Fibroblast of lung (primary cell): ENCODE measurements at regions not wholly inside any gene's neighbourhood (a gene's known extent, or its start where the extent isn't known, plus 50 kb on each side); places are given as distances from the start of the nearest gene placed in this dataset.

ENCODE experiments used
- DNase-seq, 2 donors: peaks; one replicate each; pipeline versions ENCODE4 v3.0.0 to v3.0.0-alpha.2; 2010; ENCODE audit warnings: low read depth in 2 of 2
- H2AFZ ChIP-seq: 2 replicates; pipeline ENCODE4 v1.5.1; 2012; ENCODE audit warnings: low read length, control low read depth, inconsistent platforms
- H3K27ac ChIP-seq: 2 replicates; pipeline ENCODE4 v1.5.1; 2011; ENCODE audit warnings: low read length, control low read depth; ENCODE audit not compliant: insufficient read depth
- H3K27me3 ChIP-seq: 2 replicates; pipeline ENCODE4 v1.5.1; 2011; ENCODE audit warnings: mild to moderate bottlenecking, low read length; ENCODE audit not compliant: control insufficient read depth, insufficient read depth
- H3K36me3 ChIP-seq: 2 replicates; pipeline ENCODE4 v1.5.1; 2011; ENCODE audit warnings: low read length; ENCODE audit not compliant: control insufficient read depth, insufficient read depth
- H3K4me1 ChIP-seq: 2 replicates; pipeline ENCODE4 v1.5.1; 2011; ENCODE audit warnings: low read length; ENCODE audit not compliant: control insufficient read depth, insufficient read depth; ENCODE audit errors: extremely low read depth
- H3K4me2 ChIP-seq: 2 replicates; pipeline ENCODE4 v1.5.1; 2011; ENCODE audit warnings: low read length, control low read depth; ENCODE audit not compliant: insufficient read depth; ENCODE audit errors: extremely low read depth
- H3K4me3 ChIP-seq, 4 experiments: fragments of 200-600 bp in 1 of 4; sonication (generic) in 1 of 4; replicated peaks in 1 of 4; 2 replicates each; pipeline ENCODE4 v1.5.1; 2011 to 2016; ENCODE audit warnings: low read length in 4 of 4, low read depth in 3 of 4, mild to moderate bottlenecking in 3 of 4, control low read depth in 2 of 4, inconsistent platforms in 1 of 4, mixed read lengths in 1 of 4; ENCODE audit not compliant: insufficient read depth in 1 of 4; ENCODE audit errors: control extremely low read depth in 1 of 4
- H3K79me2 ChIP-seq: 2 replicates; pipeline ENCODE4 v1.5.1; 2012; ENCODE audit warnings: mild to moderate bottlenecking, low read length, inconsistent platforms; ENCODE audit not compliant: control insufficient read depth, insufficient read depth
- H3K9ac ChIP-seq: 2 replicates; pipeline ENCODE4 v1.5.1; 2011; ENCODE audit warnings: mild to moderate bottlenecking, low read length, control low read depth; ENCODE audit not compliant: insufficient read depth
- H3K9me3 ChIP-seq: 2 replicates; pipeline ENCODE4 v1.5.1; 2012; ENCODE audit warnings: low read depth, low read length; ENCODE audit not compliant: control insufficient read depth, insufficient read depth
- H4K20me1 ChIP-seq: 2 replicates; pipeline ENCODE4 v1.5.1; 2011; ENCODE audit warnings: low read length; ENCODE audit not compliant: control insufficient read depth, insufficient read depth; ENCODE audit errors: extremely low read depth
- CTCF ChIP-seq, 2 donors: IDR thresholded peaks in 1 of 2; conservative IDR thresholded peaks in 1 of 2; 1 replicate in 1 of 2; 2 replicates in 1 of 2; pipeline ENCODE4 v1.5.1; 2011 to 2012; ENCODE audit warnings: low read length in 2 of 2, control low read depth in 1 of 2, inconsistent platforms in 1 of 2, low read depth in 1 of 2, mild to moderate bottlenecking in 1 of 2
- EZH2 ChIP-seq: IDR thresholded peaks from 2 replicates; pipeline ENCODE4 v1.5.1; 2012; ENCODE audit warnings: low read length, control low read depth, mild to moderate bottlenecking; ENCODE audit errors: missing control alignments

DNA sequence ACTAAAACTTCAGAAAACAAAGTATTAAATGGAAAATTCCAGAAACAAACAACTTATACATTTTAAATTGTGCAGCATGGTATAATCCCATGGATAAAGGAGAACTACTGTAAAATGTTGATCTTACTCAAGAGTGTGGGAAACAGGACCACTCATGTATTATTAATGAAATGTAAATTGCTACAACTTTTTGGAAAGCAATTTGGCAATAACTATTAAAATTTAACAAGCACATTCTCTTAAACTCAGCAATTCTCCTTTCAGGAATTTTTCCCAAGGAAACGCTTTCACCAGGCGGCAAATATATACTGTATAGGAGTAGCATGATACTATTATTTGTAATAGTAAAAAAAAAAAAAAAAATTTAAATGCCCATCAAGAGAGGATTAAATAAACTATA is 284.5 kb upstream of the AMIGO2 start:
- Histone ChIP-seq H3K9me3 (no peaks in the 10 kb centered on the region), H2AFZ (no peak overlapping the region), H4K20me1 (no peaks in the 10 kb centered on the region), H3K27me3 (no peaks in the 10 kb centered on the region), H3K27ac (no peak overlapping the region), H3K36me3 (no peaks in the 10 kb centered on the region), H3K79me2 (no peaks in the 10 kb centered on the region), H3K9ac (no peak overlapping the region), H3K4me1 (no peaks in the 10 kb centered on the region), H3K4me2 (no peak overlapping the region), H3K4me3 (no peak overlapping the region)
- DNase-seq, result no peak
- TF ChIP-seq CTCF (conservative IDR thresholded peaks at IDR 0.05 in 1 of 2, IDR thresholded peaks at IDR 0.05 in 1 of 2; ENCODE audit: low read depth in 1 of 2, low read length in 2 of 2) (no peak), EZH2 (no peak)

GRCh38 chr12:47362126-47362705 is 282.5 kb upstream of the AMIGO2 start:
- Histone ChIP-seq H3K36me3 (no peaks in the 10 kb centered on the region), H3K27me3 (no peaks in the 10 kb centered on the region), H3K4me1 (no peaks in the 10 kb centered on the region), H3K27ac (no peak overlapping the region), H2AFZ (no peak overlapping the region), H4K20me1 (no peaks in the 10 kb centered on the region), H3K9me3 (no peaks in the 10 kb centered on the region), H3K4me2 (no peak overlapping the region), H3K4me3 (no peak overlapping the region), H3K79me2 (no peaks in the 10 kb centered on the region), H3K9ac (no peak overlapping the region)
- TF ChIP-seq CTCF (conservative IDR thresholded peaks at IDR 0.05 in 1 of 2, IDR thresholded peaks at IDR 0.05 in 1 of 2; ENCODE audit: low read depth in 1 of 2, low read length in 2 of 2), result no peak
- TF ChIP-seq EZH2, result no peak
- no peak for DNase-seq

GRCh38 chr12:47361389-47362021 is 281.7 kb upstream of the AMIGO2 start:
- Histone ChIP-seq H4K20me1 (no peaks in the 10 kb centered on the region), H3K4me2 (no peak overlapping the region), H3K27ac (no peak overlapping the region), H3K4me1 (no peaks in the 10 kb centered on the region), H2AFZ (no peak overlapping the region), H3K79me2 (no peaks in the 10 kb centered on the region), H3K9ac (no peak overlapping the region), H3K4me3 (no peak overlapping the region), H3K9me3 (no peaks in the 10 kb centered on the region), H3K27me3 (no peaks in the 10 kb centered on the region), H3K36me3 (no peaks in the 10 kb centered on the region)
- no peak for DNase-seq
- no peak for TF ChIP-seq EZH2
- TF ChIP-seq CTCF (conservative IDR thresholded peaks at IDR 0.05 in 1 of 2, IDR thresholded peaks at IDR 0.05 in 1 of 2; ENCODE audit: low read depth in 1 of 2, low read length in 2 of 2), result no peak
